CD4-positive, alpha-beta T cell treated with Interleukin-17A for 1 hour (primary cell): ENCODE measurements at regions not wholly inside any gene's neighbourhood (a gene's known extent, or its start where the extent isn't known, plus 50 kb on each side); places are given as distances from the start of the nearest gene placed in this dataset.
"Not testable (repeated sequence)": the region's sequence is repeated elsewhere in the genome, so short reads cannot be mapped to it uniquely, and the experiment has no call there.

ENCODE experiments used
- DNase-seq: peaks from one replicate; pipeline ENCODE4 v3.0.0-alpha.2; 2020

- not testable (repeated sequence) for DNase-seq
Observed at GRCh38 chr5:56731473-56731872, 83.9 kb upstream of the MAP3K1 start.

- DNase-seq: peak; percentile 16
Observed at GRCh38 chr5:56729488-56729887, 85.9 kb upstream of the MAP3K1 start.

GRCh38 chr5:56725711-56726411, 89.5 kb upstream of the MAP3K1 start:
- no peak for DNase-seq

- DNase-seq: not testable (repeated sequence)
Observed at GRCh38 chr5:56724857-56725256, 90.5 kb upstream of the MAP3K1 start.

- no peak for DNase-seq
Observed at GRCh38 chr5:56722317-56722716, 93.0 kb upstream of the MAP3K1 start.

- DNase-seq: no peak
Observed at GRCh38 chr5:56717253-56717987, 97.9 kb upstream of the MAP3K1 start.

- no peak for DNase-seq
Observed at GRCh38 chr5:56715986-56716385, 99.4 kb upstream of the MAP3K1 start.

GRCh38 chr5:56712895-56713591, 102.3 kb upstream of the MAP3K1 start:
- DNase-seq: no peak

- peak; percentile 39 for DNase-seq
Observed at GRCh38 chr5:56710826-56711590, 104.3 kb upstream of the MAP3K1 start.

GRCh38 chr5:56706504-56706903, 108.8 kb upstream of the MAP3K1 start:
- DNase-seq: no peak

- no peak for DNase-seq
Observed at GRCh38 chr5:56705217-56705616, 110.1 kb upstream of the MAP3K1 start.

- no peak for DNase-seq
Observed at GRCh38 chr5:56703952-56704351, 111.4 kb upstream of the MAP3K1 start.

- DNase-seq: peak; percentile 41
Observed at GRCh38 chr5:56700711-56701110, 114.6 kb upstream of the MAP3K1 start.

GRCh38 chr5:56699538-56699937, 115.8 kb upstream of the MAP3K1 start:
- no peak for DNase-seq

- peak; percentile 38 for DNase-seq
Observed at GRCh38 chr5:56698463-56699381, 116.6 kb upstream of the MAP3K1 start.

- peak; percentile 57 for DNase-seq
Observed at GRCh38 chr5:56696900-56697299, 118.4 kb upstream of the MAP3K1 start.

- DNase-seq: peak; percentile 30
Observed at GRCh38 chr5:56693220-56693579, 122.1 kb upstream of the MAP3K1 start.

- peak; percentile 63 for DNase-seq
Observed at GRCh38 chr5:56692359-56693219, 122.8 kb upstream of the MAP3K1 start.

GRCh38 chr5:56688402-56688801, 126.9 kb upstream of the MAP3K1 start:
- DNase-seq: no peak

- DNase-seq: peak; percentile 31
Observed at GRCh38 chr5:56686337-56687195, 128.8 kb upstream of the MAP3K1 start.
